ENCODE measurements at regions not wholly inside any gene's neighbourhood (a gene's known extent, or its start where the extent isn't known, plus 50 kb on each side); places are given as distances from the start of the nearest gene placed in this dataset.

DNA sequence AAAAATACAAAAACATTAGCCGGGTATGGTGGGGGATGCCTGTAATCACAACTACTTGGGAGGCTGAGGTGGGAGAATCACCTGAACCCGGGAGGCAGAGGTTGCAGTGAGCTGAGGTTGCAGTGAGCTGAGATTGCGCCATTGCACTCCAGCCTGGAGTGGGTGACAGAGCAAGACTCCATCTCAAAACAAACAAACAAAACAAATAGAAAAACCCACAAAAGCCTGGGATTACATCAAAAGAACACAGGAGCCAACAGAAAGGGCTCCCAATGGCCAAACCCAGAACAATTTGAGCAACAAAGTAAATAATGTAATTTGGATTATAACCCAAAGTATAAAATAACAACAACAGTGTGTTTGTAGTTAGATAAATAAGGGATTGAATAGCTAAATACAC, 159.8 kb downstream of the UXS1 start:
- Mint-ChIP-seq H3K27ac (no peak overlapping the region), H3K4me3 (no peak overlapping the region), H3K27me3 (ENCODE audit: low read depth) (no peaks in the 10 kb centered on the region; the same call in 1 of the 2 replicates), H3K36me3 (ENCODE audit: insufficient read depth in 1 of 3, low read depth in 3 of 3) (no peaks in the 10 kb centered on the region), H3K9me3 (peaks cover 4 to 8% of the 10 kb centered on the region in 2 experiments; a peak in 2 of 5 replicates), H3K4me1 (peaks cover 0 to 5% of the 10 kb centered on the region in 2 experiments; a peak in 2 of 4 replicates)
- H4K5ac ChIP-seq (ENCODE audit: insufficient read length, low read depth, low read length), result no peak overlapping the region
- no peak overlapping the region for H2BK15ac ChIP-seq (ENCODE audit: low read depth, low read length)
- no peaks in the 10 kb centered on the region for H3K27me3 ChIP-seq (ENCODE audit: insufficient read depth, low read length)
- H3K9ac ChIP-seq (ENCODE audit: extremely low read depth, insufficient read length, low read length), result no peak overlapping the region
- TF ChIP-seq, protein P1, sequence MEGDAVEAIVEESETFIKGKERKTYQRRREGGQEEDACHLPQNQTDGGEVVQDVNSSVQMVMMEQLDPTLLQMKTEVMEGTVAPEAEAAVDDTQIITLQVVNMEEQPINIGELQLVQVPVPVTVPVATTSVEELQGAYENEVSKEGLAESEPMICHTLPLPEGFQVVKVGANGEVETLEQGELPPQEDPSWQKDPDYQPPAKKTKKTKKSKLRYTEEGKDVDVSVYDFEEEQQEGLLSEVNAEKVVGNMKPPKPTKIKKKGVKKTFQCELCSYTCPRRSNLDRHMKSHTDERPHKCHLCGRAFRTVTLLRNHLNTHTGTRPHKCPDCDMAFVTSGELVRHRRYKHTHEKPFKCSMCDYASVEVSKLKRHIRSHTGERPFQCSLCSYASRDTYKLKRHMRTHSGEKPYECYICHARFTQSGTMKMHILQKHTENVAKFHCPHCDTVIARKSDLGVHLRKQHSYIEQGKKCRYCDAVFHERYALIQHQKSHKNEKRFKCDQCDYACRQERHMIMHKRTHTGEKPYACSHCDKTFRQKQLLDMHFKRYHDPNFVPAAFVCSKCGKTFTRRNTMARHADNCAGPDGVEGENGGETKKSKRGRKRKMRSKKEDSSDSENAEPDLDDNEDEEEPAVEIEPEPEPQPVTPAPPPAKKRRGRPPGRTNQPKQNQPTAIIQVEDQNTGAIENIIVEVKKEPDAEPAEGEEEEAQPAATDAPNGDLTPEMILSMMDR (conservative IDR thresholded peaks at IDR 0.05), result no peak
- H3K18ac ChIP-seq (ENCODE audit: insufficient read length, low read depth, low read length), result no peak overlapping the region
- H3K56ac ChIP-seq (ENCODE audit: insufficient read length, low read depth, low read length), result no peak overlapping the region
- no peak overlapping the region for H3K4me2 ChIP-seq (ENCODE audit: insufficient read depth, insufficient read length, low read length)
- no peak for DNase-seq
- no peak overlapping the region for H2BK5ac ChIP-seq (ENCODE audit: insufficient read length, low read length)
- no peak overlapping the region for H3K4ac ChIP-seq (ENCODE audit: low read depth, low read length)
- WGBS (ENCODE audit: extremely low coverage, insufficient read length, low lambda C conversion rate), result no CpG with 5 or more reads among the region's 3 CpGs
- H3T11ph ChIP-seq (ENCODE audit: low read length), result no peak overlapping the region
- no peaks in the 10 kb centered on the region for H3K23me2 ChIP-seq (ENCODE audit: insufficient read length, low read depth, low read length, poor library complexity, severe bottlenecking)
- H3K79me1 ChIP-seq (ENCODE audit: insufficient read depth, low read depth, low read length, poor library complexity, severe bottlenecking), result no peaks in the 10 kb centered on the region
- no peaks in the 10 kb centered on the region; the same call in 1 of the 2 replicates for H3K4me1 ChIP-seq (ENCODE audit: insufficient read depth, low read length)
- no peak overlapping the region for H2BK120ac ChIP-seq (ENCODE audit: low read depth, low read length, poor library complexity, severe bottlenecking)
- no peak overlapping the region for H2BK12ac ChIP-seq (ENCODE audit: insufficient read length, low read depth, low read length)
- no peaks in the 10 kb centered on the region for H4K20me1 ChIP-seq (ENCODE audit: control insufficient read depth, insufficient read depth, insufficient read length)
- no peak overlapping the region for H4K8ac ChIP-seq (replicated peaks; ENCODE audit: insufficient read length, low read depth, low read length)
- H3K9me3 ChIP-seq (ENCODE audit: control insufficient read depth, low read depth, low read length), result no peaks in the 10 kb centered on the region
- no peak overlapping the region for H3K23ac ChIP-seq (ENCODE audit: insufficient read length, low read depth, low read length)
- H4K91ac ChIP-seq (ENCODE audit: insufficient read length, low read depth, low read length), result no peak overlapping the region
- H3K27ac ChIP-seq (ENCODE audit: insufficient read length, low read depth, low read length), result no peak overlapping the region
- H3K79me2 ChIP-seq (ENCODE audit: insufficient read depth, low read length), result no peaks in the 10 kb centered on the region
- no peak overlapping the region for H2AFZ ChIP-seq (ENCODE audit: low read length)
- no peak overlapping the region for H2BK20ac ChIP-seq (ENCODE audit: low read depth, low read length, poor library complexity, severe bottlenecking)
- no peak overlapping the region for H2AK5ac ChIP-seq (ENCODE audit: insufficient read length, low read length)
- no peak overlapping the region for H3K14ac ChIP-seq (ENCODE audit: insufficient read depth, low read length)
